K562 (cell line): ENCODE measurements at regions not wholly inside any gene's neighbourhood (a gene's known extent, or its start where the extent isn't known, plus 50 kb on each side); places are given as distances from the start of the nearest gene placed in this dataset.

Source experiments
- ATAC-seq: fragments of 200-7000 bp; cut with Tn5 transposase; 3 replicates; pipeline ENCODE4 v1.9.1; 2020; ENCODE audit warnings: moderate library complexity
- BruUV-seq: library from RNA; stranded (reverse); fragments of 400-500 nt; replicated peaks from 2 replicates; lab custom pipeline; 2021; lab: Mats Ljungman, UMichigan
- CTCF ChIA-PET: fragments of 300-600 bp; formaldehyde crosslinking; extraction: SDS; loops from one replicate; lab custom pipeline; 2021; ENCODE audit warnings: low intra/inter-chr PET ratio; lab: Yijun Ruan, JAX
- POLR2A ChIA-PET: fragments of 300-600, 350-650 bp; sonication (Branson Sonifier 250); formaldehyde crosslinking; extraction: SDS; loops from one replicate; lab custom pipeline; 2021; ENCODE audit warnings: antibody characterized with exemption, inconsistent platforms; lab: Yijun Ruan, JAX
- DNase-seq, 4 experiments: peaks; one replicate each; pipeline versions ENCODE4 v3.0.0 to v3.0.0-alpha.2; 2011 to 2018; ENCODE audit warnings: low spot score in 3 of 4, mixed read lengths in 3 of 4; ENCODE audit errors: extremely low read depth in 1 of 4
- FAIRE-seq: peaks from 2 replicates; lab custom pipeline; 2011; peaks lifted over from hg19 to GRCh38; lab: Jason Lieb, UNC
- H2AFZ ChIP-seq: 2 replicates; pipeline ENCODE4 v1.6.0; 2011; ENCODE audit warnings: low read depth, low read length, control low read depth, inconsistent platforms
- H3K27ac ChIP-seq: fragments of 200-600 bp; 3 replicates; pipeline ENCODE4 v1.8.0; 2011; ENCODE audit warnings: low read depth, mild to moderate bottlenecking, control low read depth, inconsistent platforms, low read length, moderate library complexity, mixed read lengths; ENCODE audit errors: extremely low read depth
- H3K27me3 ChIP-seq, 2 experiments: fragments of 300-600 bp in 1 of 2; 2 replicates in 1 of 2; 3 replicates in 1 of 2; pipeline versions ENCODE4 v1.6.0 to v1.8.0; 2011; ENCODE audit warnings: inconsistent platforms in 2 of 2, low read length in 2 of 2, mild to moderate bottlenecking in 1 of 2, mixed read lengths in 1 of 2, moderate library complexity in 1 of 2; ENCODE audit not compliant: control insufficient read depth in 2 of 2, insufficient read depth in 2 of 2
- H3K36me3 ChIP-seq: fragments of 300-600 bp; 3 replicates; pipeline ENCODE4 v1.8.0; 2011; ENCODE audit warnings: mild to moderate bottlenecking, low read length, inconsistent platforms; ENCODE audit not compliant: control insufficient read depth, insufficient read depth
- H3K4me1 ChIP-seq, 2 experiments: fragments of 200-600 bp in 1 of 2; replicated peaks in 1 of 2; 2 replicates in 1 of 2; 3 replicates in 1 of 2; pipeline versions ENCODE4 v1.5.1 to v1.8.0; 2011; ENCODE audit warnings: inconsistent platforms in 2 of 2, low read length in 2 of 2, mild to moderate bottlenecking in 1 of 2, mixed read lengths in 1 of 2, moderate library complexity in 1 of 2; ENCODE audit not compliant: control insufficient read depth in 2 of 2, insufficient read depth in 2 of 2
- H3K4me2 ChIP-seq: 2 replicates; pipeline ENCODE4 v1.6.1; 2011; ENCODE audit warnings: low read length, control low read depth, inconsistent platforms, mixed read lengths; ENCODE audit not compliant: insufficient read depth
- H3K4me3 ChIP-seq: fragments of 200-600 bp; sonication (generic), shearing (Covaris generic); 2 replicates; pipeline ENCODE4 v1.5.1; 2016; ENCODE audit warnings: control low read depth, inconsistent platforms
- H3K79me2 ChIP-seq: fragments of 200-600 bp; 3 replicates; pipeline ENCODE4 v1.8.0; 2011; ENCODE audit warnings: low read length, inconsistent platforms; ENCODE audit not compliant: control insufficient read depth, insufficient read depth
- H3K9ac ChIP-seq, 2 experiments: 2 replicates each; pipeline versions ENCODE4 v1.6.0 to v1.6.1; 2011; ENCODE audit warnings: low read depth in 2 of 2, low read length in 2 of 2, control low read depth in 1 of 2, inconsistent platforms in 1 of 2, mild to moderate bottlenecking in 1 of 2, mixed read lengths in 1 of 2; ENCODE audit not compliant: insufficient read depth in 1 of 2
- H3K9me1 ChIP-seq: one replicate; pipeline ENCODE4 v1.6.0; 2011; ENCODE audit warnings: inconsistent platforms, mild to moderate bottlenecking, low read length, moderate library complexity; ENCODE audit not compliant: control insufficient read depth, insufficient read depth
- H3K9me3 ChIP-seq: replicated peaks from 2 replicates; pipeline ENCODE4 v1.5.1; 2011; ENCODE audit warnings: low read depth, low read length, inconsistent platforms; ENCODE audit not compliant: control insufficient read depth, insufficient read depth
- H4K20me1 ChIP-seq: replicated peaks from 2 replicates; pipeline ENCODE4 v1.6.1; 2011; ENCODE audit warnings: low read length, inconsistent platforms, mixed read lengths; ENCODE audit not compliant: control insufficient read depth, insufficient read depth
- DEAF1 ChIP-seq: fragments of 450-650 bp; formaldehyde crosslinking; IDR thresholded peaks from 2 replicates; pipeline ENCODE4 v1.4.0; 2020; ENCODE audit warnings: mild to moderate bottlenecking, moderate library complexity
- DIDO1 ChIP-seq: fragments of 450-650 bp; IDR thresholded peaks from 2 replicates; pipeline ENCODE4 v1.6.1; 2016; ENCODE audit warnings: low read depth, missing biosample characterization, missing genetic modification characterization
- IRF9 ChIP-seq: fragments of 450-650 bp; IDR thresholded peaks from 2 replicates; pipeline ENCODE4 v1.6.1; 2016; ENCODE audit warnings: missing biosample characterization, missing genetic modification characterization
- MAZ ChIP-seq, 2 experiments: fragments of 450-650 bp in 1 of 2; sonication (generic) in 1 of 2; formaldehyde crosslinking; IDR thresholded peaks in 1 of 2; conservative IDR thresholded peaks in 1 of 2; 2 replicates each; pipeline versions ENCODE4 v1.4.0 to v1.5.0; 2020; ENCODE audit warnings: mild to moderate bottlenecking in 1 of 2, missing genetic modification reagents in 1 of 2
- MBD2 ChIP-seq: sonication (generic); IDR thresholded peaks from 2 replicates; pipeline ENCODE4 v1.6.1; 2016; ENCODE audit warnings: low read depth, borderline replicate concordance
- NR2F6 ChIP-seq: fragments of 450-650 bp; formaldehyde crosslinking; IDR thresholded peaks from 2 replicates; pipeline ENCODE4 v1.4.0; 2020; ENCODE audit warnings: mild to moderate bottlenecking
- NR4A1 ChIP-seq, 2 experiments: fragments of 250-450 bp in 1 of 2; fragments of 450-650 bp in 1 of 2; sonication (Bioruptor Pico) in 1 of 2; IDR thresholded peaks; 2 replicates each; pipeline versions ENCODE4 v1.4.0 to v1.6.1; 2016 to 2020; ENCODE audit warnings: mild to moderate bottlenecking in 2 of 2, missing compliant biosample characterization in 1 of 2, missing genetic modification characterization in 1 of 2, moderate library complexity in 1 of 2
- RBM22 ChIP-seq: fragments of 200-400 bp; formaldehyde crosslinking; IDR thresholded peaks from 2 replicates; pipeline ENCODE4 v1.6.1; 2018; ENCODE audit warnings: low read length, low read depth; ENCODE audit not compliant: poor library complexity, severe bottlenecking
- RCOR1 ChIP-seq, 2 experiments: IDR thresholded peaks; 2 replicates each; pipeline ENCODE4 v1.6.1; 2012; ENCODE audit warnings: low read depth in 2 of 2, low read length in 2 of 2, borderline replicate concordance in 1 of 2, improper control_type of control experiment in 1 of 2
- SMC3 ChIP-seq: conservative IDR thresholded peaks from 2 replicates; pipeline ENCODE4 v1.6.1; 2011; ENCODE audit warnings: low read depth, low read length, improper control_type of control experiment; ENCODE audit not compliant: insufficient read depth
- SNIP1 ChIP-seq: fragments of 450-650 bp; IDR thresholded peaks from 2 replicates; pipeline ENCODE4 v1.7.1; 2017; ENCODE audit warnings: low read depth, mild to moderate bottlenecking
- TBL1XR1 ChIP-seq, 2 experiments: IDR thresholded peaks; 2 replicates each; pipeline ENCODE4 v1.6.1; 2012; ENCODE audit warnings: improper control_type of control experiment in 2 of 2, low read length in 2 of 2, mild to moderate bottlenecking in 1 of 2
- UBTF ChIP-seq, 2 experiments: IDR thresholded peaks; 2 replicates each; pipeline ENCODE4 v1.6.1; 2012; ENCODE audit warnings: improper control_type of control experiment in 2 of 2, low read depth in 2 of 2, low read length in 2 of 2, borderline replicate concordance in 1 of 2
- ZC3H4 ChIP-seq: sonication (generic); formaldehyde crosslinking; IDR thresholded peaks from 2 replicates; pipeline ENCODE4 v1.9.0; 2021; ENCODE audit warnings: missing genetic modification reagents, borderline replicate concordance
- ZNF277 ChIP-seq: fragments of 250-450 bp; sonication (Bioruptor Pico); IDR thresholded peaks from 2 replicates; pipeline ENCODE4 v1.8.0; 2022; ENCODE audit warnings: inconsistent platforms, mild to moderate bottlenecking, moderate library complexity, borderline replicate concordance
- WGBS: fragments of 100-300 bp; shearing (Covaris generic); methylation state at CpG from one replicate; pipeline ENCODE4 v1.1.6; 2016; ENCODE audit warnings: low coverage, mixed read lengths; ENCODE audit not compliant: insufficient coverage; ENCODE audit errors: missing lambda C conversion rate; 5-methylcytosine and 5-hydroxymethylcytosine counted together
- in situ Hi-C: fragments of 300-500 bp; cut with MboI; formaldehyde crosslinking; loops from 4 replicates; pipeline ENCODE4 v1.15.0; 2018; ENCODE audit warnings: inconsistent platforms, mixed read lengths
- intact Hi-C: fragments of 100-400 bp; cut with micrococcal nuclease; formaldehyde crosslinking; loops from 2 replicates; pipeline ENCODE4 v1.14.2; 2022

- in situ Hi-C loops (loop anchor here (25.0 kb wide), 1 partner anchor 907 kb away; the partner anchor contains the start of gene RPUSD3), intact Hi-C loops (no loop called here)
- Histone ChIP-seq H2AFZ (no peak overlapping the region), H3K9me3 (no peaks in the 10 kb centered on the region), H3K27ac (no peak overlapping the region), H3K9ac (no peak overlapping the region; a peak in 1 of 4 replicates), H3K79me2 (no peaks in the 10 kb centered on the region), H3K4me1 (0 out of 5 replicates have a peak, but pooled peaks cover 0 to 3% of the 10 kb centered on the region in 2 experiments), H3K4me2 (no peak overlapping the region), H4K20me1 (0 out of 2 replicates have a peak, but pooled peaks cover under 1% of the 10 kb centered on the region), H3K4me3 (no peak overlapping the region), H3K9me1 (no peaks in the 10 kb centered on the region), H3K36me3 (no peaks in the 10 kb centered on the region), H3K27me3 (no peaks in the 10 kb centered on the region)
- POLR2A ChIA-PET: interaction anchor here (0.6 kb wide), 1 partner anchor 8 kb away, joined by 3 read pairs; no protein-coding TSS in a partner anchor
- ATAC-seq: peak; percentile 97
- no TSS peak for BruUV-seq
- WGBS: 1% methylated on average over 7 of the region's 7 CpGs
- FAIRE-seq: no peak
- peak; percentile 44 to 69 (median 56) for DNase-seq
- CTCF ChIA-PET: interaction anchor here (0.5 kb wide), 1 partner anchor 1099 kb away, joined by 3 read pairs; no protein-coding TSS in a partner anchor
- TF ChIP-seq SMC3 (peak; percentile 28; the same call in 1 of the 2 replicates), RBM22 (no peak), DIDO1 (tag) (no peak), TBL1XR1 (IDR thresholded peaks at IDR 0.05; ENCODE audit: low read length in 2 of 2) (no peak), RCOR1 (IDR thresholded peaks at IDR 0.05; ENCODE audit: borderline replicate concordance in 1 of 2, low read depth in 2 of 2, low read length in 2 of 2) (peak in 1 of 2 experiments; percentile 41; a peak in 2 of 4 replicates), SNIP1 (no peak), MAZ (CRISPR knock-in tag; conservative IDR thresholded peaks at IDR 0.05 in 1 of 2, IDR thresholded peaks at IDR 0.05 in 1 of 2) (0 out of 4 replicates have a peak, but pooled peaks of 1 of the 2 experiments have one; percentile 29), NR2F6 (CRISPR knock-in tag) (no peak), ZNF277 (CRISPR knock-in tag) (no peak), ZC3H4 (CRISPR knock-in tag) (no peak), IRF9 (tag) (no peak), UBTF (IDR thresholded peaks at IDR 0.05; ENCODE audit: borderline replicate concordance in 1 of 2, low read depth in 2 of 2, low read length in 2 of 2) (no peak), DEAF1 (no peak), MBD2 (no peak), NR4A1 (CRISPR knock-in tag; IDR thresholded peaks at IDR 0.05) (no peak), NR4A1 (tag; IDR thresholded peaks at IDR 0.05) (no peak)
Measured at GRCh38 chr3:10744098-10744465, 71.9 kb upstream of the SLC6A11 start.
